Loucy (cell line): ENCODE measurements at regions not wholly inside any gene's neighbourhood (a gene's known extent, or its start where the extent isn't known, plus 50 kb on each side); places are given as distances from the start of the nearest gene placed in this dataset.

Experiments used
- H2AFZ ChIP-seq: fragments of 200-600 bp; sonication (generic); 2 replicates; pipeline ENCODE4 v1.6.0; 2016; ENCODE audit warnings: antibody characterized with exemption, mild to moderate bottlenecking, low read length, moderate library complexity
- H3F3A ChIP-seq: fragments of 200-600 bp; 2 replicates; pipeline ENCODE4 v1.6.0; 2016; ENCODE audit warnings: antibody characterized with exemption, low read depth, mild to moderate bottlenecking
- H3K27me3 ChIP-seq: fragments of 200-600 bp; sonication (generic); 2 replicates; pipeline ENCODE4 v1.6.1; 2014; ENCODE audit warnings: low read length, mild to moderate bottlenecking; ENCODE audit not compliant: insufficient read depth, poor library complexity, severe bottlenecking
- H3K36me3 ChIP-seq: fragments of 200-600 bp; sonication (generic); 2 replicates; pipeline ENCODE4 v1.6.1; 2016; ENCODE audit warnings: low read length; ENCODE audit not compliant: insufficient read depth
- H3K4me1 ChIP-seq: fragments of 200-600 bp; sonication (generic); 2 replicates; pipeline ENCODE4 v1.5.1; 2014; ENCODE audit warnings: low read length, mild to moderate bottlenecking; ENCODE audit not compliant: insufficient read depth, poor library complexity, severe bottlenecking
- H3K4me2 ChIP-seq: fragments of 200-600 bp; sonication (generic); 2 replicates; pipeline ENCODE4 v1.6.0; 2014; ENCODE audit warnings: antibody characterized with exemption, low read length, low read depth, mild to moderate bottlenecking; ENCODE audit not compliant: poor library complexity, severe bottlenecking
- H3K4me3 ChIP-seq: fragments of 200-600 bp; sonication (generic); 2 replicates; pipeline ENCODE4 v1.5.1; 2014; ENCODE audit warnings: low read length, mild to moderate bottlenecking, mixed read lengths; ENCODE audit not compliant: poor library complexity, severe bottlenecking
- H3K79me2 ChIP-seq: fragments of 200-600 bp; sonication (generic); 2 replicates; pipeline ENCODE4 v1.6.1; 2014; ENCODE audit warnings: low read length; ENCODE audit not compliant: insufficient read depth
- H3K9ac ChIP-seq: fragments of 200-600 bp; sonication (generic); 2 replicates; pipeline ENCODE4 v1.6.0; 2014; ENCODE audit warnings: mild to moderate bottlenecking, low read depth, low read length, moderate library complexity; ENCODE audit not compliant: poor library complexity, severe bottlenecking
- H3K9me2 ChIP-seq: fragments of 200-600 bp; sonication (generic); replicated peaks from 2 replicates; pipeline ENCODE4 v1.6.1; 2016; ENCODE audit warnings: low read depth, low read length, mixed read lengths
- H3K9me3 ChIP-seq: fragments of 200-600 bp; sonication (generic); 2 replicates; pipeline ENCODE4 v1.6.1; 2014; ENCODE audit warnings: mild to moderate bottlenecking, antibody characterized with exemption, low read length, low read depth; ENCODE audit not compliant: insufficient read depth
- H4K20me1 ChIP-seq: fragments of 200-600 bp; sonication (generic); 2 replicates; pipeline ENCODE4 v1.6.0; 2014; ENCODE audit warnings: antibody characterized with exemption, low read length, mild to moderate bottlenecking; ENCODE audit not compliant: insufficient read depth, poor library complexity, severe bottlenecking
- CTCF ChIP-seq: fragments of 200-600 bp; sonication (generic); conservative IDR thresholded peaks from 2 replicates; pipeline ENCODE4 v1.5.1; 2014; ENCODE audit warnings: mild to moderate bottlenecking, antibody characterized with exemption, low read length
- EZH2phosphoT487 ChIP-seq: fragments of 200-600 bp; IDR thresholded peaks from 2 replicates; pipeline ENCODE4 v1.6.1; 2018; ENCODE audit warnings: antibody characterized with exemption, mild to moderate bottlenecking, moderate library complexity, borderline replicate concordance

GRCh38 chr4:56244681-56245080 is 142.6 kb downstream of the AASDH start:
- no peaks in the 10 kb centered on the region for H3F3A ChIP-seq
- H3K4me2 ChIP-seq: no peak overlapping the region
- H3K36me3 ChIP-seq: no peaks in the 10 kb centered on the region
- H3K9me3 ChIP-seq: no peaks in the 10 kb centered on the region
- no peak overlapping the region for H3K4me3 ChIP-seq
- H2AFZ ChIP-seq: no peak overlapping the region
- TF ChIP-seq CTCF (no peak), EZH2phosphoT487 (no peak)
- H3K27me3 ChIP-seq: no peaks in the 10 kb centered on the region
- no peaks in the 10 kb centered on the region for H4K20me1 ChIP-seq
- no peak overlapping the region for H3K9ac ChIP-seq
- H3K9me2 ChIP-seq: no peaks in the 10 kb centered on the region
- H3K79me2 ChIP-seq: no peaks in the 10 kb centered on the region
- H3K4me1 ChIP-seq: no peaks in the 10 kb centered on the region

- no peaks in the 10 kb centered on the region for H3K79me2 ChIP-seq
- TF ChIP-seq CTCF (no peak), EZH2phosphoT487 (no peak)
- H3K9me2 ChIP-seq: no peaks in the 10 kb centered on the region
- H3K36me3 ChIP-seq: no peaks in the 10 kb centered on the region
- no peaks in the 10 kb centered on the region for H3K4me1 ChIP-seq
- no peaks in the 10 kb centered on the region for H3F3A ChIP-seq
- no peaks in the 10 kb centered on the region for H3K27me3 ChIP-seq
- H3K9me3 ChIP-seq: no peaks in the 10 kb centered on the region
- H2AFZ ChIP-seq: no peak overlapping the region
- no peak overlapping the region for H3K4me2 ChIP-seq
- no peak overlapping the region for H3K4me3 ChIP-seq
- H4K20me1 ChIP-seq: no peaks in the 10 kb centered on the region
- no peak overlapping the region for H3K9ac ChIP-seq
Measured at GRCh38 chr4:56243107-56243506, 144.2 kb downstream of the AASDH start.

GRCh38 chr4:56241500-56241899 is 145.8 kb downstream of the AASDH start:
- H4K20me1 ChIP-seq: no peaks in the 10 kb centered on the region
- peaks cover 4% of the 10 kb centered on the region for H3K27me3 ChIP-seq
- no peaks in the 10 kb centered on the region for H3K4me1 ChIP-seq
- no peaks in the 10 kb centered on the region for H3F3A ChIP-seq
- no peak overlapping the region for H3K4me2 ChIP-seq
- H2AFZ ChIP-seq: no peak overlapping the region
- no peak for TF ChIP-seq EZH2phosphoT487
- no peak for TF ChIP-seq CTCF
- no peak overlapping the region for H3K9ac ChIP-seq
- no peaks in the 10 kb centered on the region for H3K9me3 ChIP-seq
- no peaks in the 10 kb centered on the region for H3K79me2 ChIP-seq
- no peaks in the 10 kb centered on the region for H3K36me3 ChIP-seq
- no peak overlapping the region for H3K4me3 ChIP-seq
- H3K9me2 ChIP-seq: no peaks in the 10 kb centered on the region
